LNCaP clone FGC (cell line): ENCODE measurements at regions not wholly inside any gene's neighbourhood (a gene's known extent, or its start where the extent isn't known, plus 50 kb on each side); places are given as distances from the start of the nearest gene placed in this dataset.

ENCODE experiments used
- DNase-seq: peaks from one replicate; pipeline ENCODE4 v3.0.0-alpha.2; 2011; ENCODE audit warnings: low read depth
- H3K4me3 ChIP-seq: 2 replicates; pipeline ENCODE4 v1.5.1; 2011; ENCODE audit warnings: mild to moderate bottlenecking, low read depth, low read length, control low read depth
- CTCF ChIP-seq: IDR thresholded peaks from 2 replicates; pipeline ENCODE4 v1.5.1; 2012; ENCODE audit warnings: mild to moderate bottlenecking; ENCODE audit not compliant: control insufficient read depth, insufficient read depth; ENCODE audit errors: extremely low read depth

- TF ChIP-seq CTCF: no peak
- DNase-seq: no peak
- H3K4me3 ChIP-seq: no peak overlapping the region
Observed at GRCh38 chr3:20870106-20870899, 684.3 kb upstream of the SGO1 start.

- no peak for DNase-seq
- no peak overlapping the region for H3K4me3 ChIP-seq
- TF ChIP-seq CTCF: no peak
Observed at GRCh38 chr3:20865803-20866202, 679.8 kb upstream of the SGO1 start.

- H3K4me3 ChIP-seq: no peak overlapping the region
- DNase-seq: no peak
- no peak for TF ChIP-seq CTCF
Observed at GRCh38 chr3:20861454-20861853, 675.4 kb upstream of the SGO1 start.

GRCh38 chr3:20857636-20858035 is 671.6 kb upstream of the SGO1 start:
- no peak overlapping the region for H3K4me3 ChIP-seq
- DNase-seq: no peak
- no peak for TF ChIP-seq CTCF

- no peak for TF ChIP-seq CTCF
- H3K4me3 ChIP-seq: no peak overlapping the region
- DNase-seq: no peak
Observed at GRCh38 chr3:20853890-20854289, 667.9 kb upstream of the SGO1 start.

GRCh38 chr3:20852712-20853111 is 666.7 kb upstream of the SGO1 start:
- H3K4me3 ChIP-seq: no peak overlapping the region
- no peak for DNase-seq
- no peak for TF ChIP-seq CTCF

GRCh38 chr3:20849975-20850374 is 664.0 kb upstream of the SGO1 start:
- no peak overlapping the region for H3K4me3 ChIP-seq
- no peak for DNase-seq
- no peak for TF ChIP-seq CTCF
